ENCODE measurements at regions not wholly inside any gene's neighbourhood (a gene's known extent, or its start where the extent isn't known, plus 50 kb on each side); places are given as distances from the start of the nearest gene placed in this dataset.

GRCh38 chr12:81958406-81958805 lies 199.3 kb upstream of the PPFIA2 start:
- DNase-seq = no peak

GRCh38 chr12:81957631-81958030 lies 198.5 kb upstream of the PPFIA2 start:
- DNase-seq = no peak

GRCh38 chr12:81956468-81956860 lies 197.3 kb upstream of the PPFIA2 start:
- DNase-seq = no peak

GRCh38 chr12:81953541-81953940 lies 194.4 kb upstream of the PPFIA2 start:
- no peak for DNase-seq

GRCh38 chr12:81950871-81951270 lies 191.7 kb upstream of the PPFIA2 start:
- no peak for DNase-seq

- DNase-seq = no peak
These were observed 190.7 kb upstream of the PPFIA2 start for GRCh38 chr12:81949841-81950308.

- no peak for DNase-seq
These were observed 190.3 kb upstream of the PPFIA2 start for GRCh38 chr12:81949416-81949815.

- DNase-seq = no peak
These were observed 185.7 kb upstream of the PPFIA2 start for GRCh38 chr12:81944886-81945285.

GRCh38 chr12:81942594-81942993 lies 183.4 kb upstream of the PPFIA2 start:
- no peak for DNase-seq

GRCh38 chr12:81930037-81930436 lies 170.9 kb upstream of the PPFIA2 start:
- DNase-seq = no peak

GRCh38 chr12:81896771-81897170 lies 137.6 kb upstream of the PPFIA2 start:
- no peak for DNase-seq

GRCh38 chr12:81888961-81889360 lies 129.8 kb upstream of the PPFIA2 start:
- DNase-seq = no peak

- DNase-seq = no peak
These were observed 129.1 kb upstream of the PPFIA2 start for GRCh38 chr12:81888106-81888740.

GRCh38 chr12:81874586-81874985 lies 115.4 kb upstream of the PPFIA2 start:
- no peak for DNase-seq

- DNase-seq = no peak
These were observed 115.0 kb upstream of the PPFIA2 start for GRCh38 chr12:81874166-81874565.

GRCh38 chr12:81872400-81872799 lies 113.2 kb upstream of the PPFIA2 start:
- no peak for DNase-seq

GRCh38 chr12:81866081-81866480 lies 106.9 kb upstream of the PPFIA2 start:
- no peak for DNase-seq

GRCh38 chr12:81863406-81863805 lies 104.3 kb upstream of the PPFIA2 start:
- no peak for DNase-seq

- no peak for DNase-seq
These were observed 100.4 kb upstream of the PPFIA2 start for GRCh38 chr12:81859521-81859920.

GRCh38 chr12:81843599-81843998 lies 84.4 kb upstream of the PPFIA2 start:
- DNase-seq = no peak

GRCh38 chr12:81835783-81836182 lies 76.6 kb upstream of the PPFIA2 start:
- DNase-seq = no peak

GRCh38 chr12:81819991-81820633 lies 61.0 kb upstream of the PPFIA2 start:
- no peak for DNase-seq

- DNase-seq = no peak
These were observed 56.5 kb upstream of the PPFIA2 start for GRCh38 chr12:81815611-81816010.

- no peak for DNase-seq
These were observed 52.6 kb upstream of the PPFIA2 start for GRCh38 chr12:81811778-81812125.
